A549 (cell line): ENCODE measurements at regions not wholly inside any gene's neighbourhood (a gene's known extent, or its start where the extent isn't known, plus 50 kb on each side); places are given as distances from the start of the nearest gene placed in this dataset.

Source experiments
- ATAC-seq, 2 experiments: fragments of 200-7000 bp in 1 of 2; fragments of >200 bp in 1 of 2; cut with Nextera tagmentation in 1 of 2; cut with Tn5 transposase in 1 of 2; 3 replicates each; pipeline versions ENCODE4 v1.8.0 to v1.9.1; 2018 to 2020; ENCODE audit warnings: mild to moderate bottlenecking in 1 of 2, moderate library complexity in 1 of 2
- CTCF ChIA-PET: fragments of 300-600 bp; sonication (Branson Sonifier 250); formaldehyde crosslinking; extraction: SDS; loops from one replicate; lab custom pipeline; 2021; ENCODE audit warnings: antibody characterized with exemption, inconsistent platforms; lab: Yijun Ruan, JAX
- POLR2A ChIA-PET: fragments of 350-600 bp; formaldehyde crosslinking; extraction: SDS; loops from one replicate; lab custom pipeline; 2021; ENCODE audit warnings: antibody characterized with exemption, inconsistent platforms; lab: Yijun Ruan, JAX
- DNase-seq, 2 experiments: peaks; one replicate each; pipeline versions ENCODE4 v3.0.0 to v3.0.0-alpha.2; 2011 to 2016; ENCODE audit warnings: low read depth in 1 of 2, low spot score in 1 of 2
- FAIRE-seq: peaks from 2 replicates; lab custom pipeline; 2011; peaks lifted over from hg19 to GRCh38; lab: Jason Lieb, UNC
- H3K27ac ChIP-seq, 2 experiments: fragments of >200 bp; sonication (Bioruptor Twin); formaldehyde crosslinking; 3 replicates each; pipeline ENCODE4 v1.5.1; 2016 to 2017
- H3K4me1 ChIP-seq: fragments of >200 bp; sonication (Bioruptor Twin); formaldehyde crosslinking; 3 replicates; pipeline ENCODE4 v1.6.1; 2016
- H3K4me2 ChIP-seq: fragments of >200 bp; sonication (Bioruptor Twin); formaldehyde crosslinking; 3 replicates; pipeline ENCODE4 v1.6.1; 2016
- H3K4me3 ChIP-seq: fragments of >200 bp; sonication (Bioruptor Twin); formaldehyde crosslinking; 3 replicates; pipeline ENCODE4 v1.5.1; 2016
- H3K9me3 ChIP-seq: fragments of >200 bp; sonication (Bioruptor Twin); formaldehyde crosslinking; 3 replicates; pipeline ENCODE4 v1.6.1; 2016
- ATOH8 ChIP-seq: fragments of 250-450 bp; sonication (Bioruptor Pico); IDR thresholded peaks from 2 replicates; pipeline ENCODE4 v1.5.0; 2020; ENCODE audit warnings: low read depth, mild to moderate bottlenecking, moderate library complexity
- BHLHE40 ChIP-seq: IDR thresholded peaks from 2 replicates; pipeline ENCODE4 v1.6.1; 2012; ENCODE audit warnings: low read depth, low read length, inconsistent platforms
- CHD2 ChIP-seq: fragments of 150-350 bp; IDR thresholded peaks from 2 replicates; pipeline ENCODE4 v1.6.1; 2014; ENCODE audit warnings: low read length; ENCODE audit not compliant: partially characterized antibody
- CTCF ChIP-seq: fragments of >200 bp; sonication (Bioruptor Twin); formaldehyde crosslinking; IDR thresholded peaks from 3 replicates; pipeline ENCODE4 v1.5.1; 2016
- EP300 ChIP-seq, 2 experiments: fragments of >200 bp; sonication (Bioruptor Twin); formaldehyde crosslinking; IDR thresholded peaks; 2 replicates in 1 of 2; 3 replicates in 1 of 2; pipeline ENCODE4 v1.6.1; 2016 to 2017
- FOSB ChIP-seq: fragments of 250-450 bp; sonication (Bioruptor Pico); IDR thresholded peaks from 2 replicates; pipeline ENCODE4 v1.5.0; 2020; ENCODE audit warnings: mild to moderate bottlenecking, moderate library complexity
- GATA3 ChIP-seq: IDR thresholded peaks from 2 replicates; pipeline ENCODE4 v1.6.1; 2012; ENCODE audit warnings: borderline replicate concordance
- JUN ChIP-seq, 2 experiments: fragments of >200 bp; sonication (Bioruptor Twin); formaldehyde crosslinking; IDR thresholded peaks; 2 replicates in 1 of 2; 3 replicates in 1 of 2; pipeline ENCODE4 v1.6.1; 2016 to 2017
- JUNB ChIP-seq: fragments of >200 bp; sonication (Bioruptor Twin); formaldehyde crosslinking; IDR thresholded peaks from 2 replicates; pipeline ENCODE4 v1.6.1; 2016
- KDM5A ChIP-seq: fragments of 200-600 bp; sonication (generic); IDR thresholded peaks from 2 replicates; pipeline ENCODE4 v1.6.1; 2016; ENCODE audit warnings: antibody characterized with exemption, mild to moderate bottlenecking
- MAZ ChIP-seq: fragments of 150-350 bp; IDR thresholded peaks from 2 replicates; pipeline ENCODE4 v1.6.1; 2014; ENCODE audit warnings: antibody characterized with exemption, low read depth, low read length, borderline replicate concordance
- NFE2L2 ChIP-seq: fragments of 150-350 bp; conservative IDR thresholded peaks from 2 replicates; pipeline ENCODE4 v1.6.1; 2014; ENCODE audit warnings: low read length
- PBX3 ChIP-seq: IDR thresholded peaks from 2 replicates; pipeline ENCODE4 v1.6.1; 2012
- SREBF2 ChIP-seq: fragments of 450-650 bp; IDR thresholded peaks from 2 replicates; pipeline ENCODE4 v1.6.1; 2014; ENCODE audit warnings: mild to moderate bottlenecking, moderate library complexity
- TFCP2L1 ChIP-seq: fragments of 250-450 bp; sonication (Bioruptor Pico); IDR thresholded peaks from 2 replicates; pipeline ENCODE4 v1.5.0; 2021; ENCODE audit warnings: mild to moderate bottlenecking
- ZSCAN20 ChIP-seq: fragments of 250-450 bp; sonication (Bioruptor Pico); IDR thresholded peaks from 2 replicates; pipeline ENCODE4 v1.8.0; 2022; ENCODE audit warnings: mild to moderate bottlenecking, moderate library complexity
- WGBS: methylation state at CpG from one replicate; pipeline ENCODE4 v1.1.6; 2017; ENCODE audit errors: missing lambda C conversion rate; 5-methylcytosine and 5-hydroxymethylcytosine counted together
- TF ChIP-seq, protein P1 (sequence below): IDR thresholded peaks from 2 replicates; pipeline ENCODE4 v1.6.1; 2012
- TF ChIP-seq, protein P2 (sequence below): fragments of 250-450 bp; sonication (Bioruptor Pico); IDR thresholded peaks from 2 replicates; pipeline ENCODE4 v1.5.0; 2021; ENCODE audit warnings: mild to moderate bottlenecking, moderate library complexity, borderline replicate concordance

DNA sequence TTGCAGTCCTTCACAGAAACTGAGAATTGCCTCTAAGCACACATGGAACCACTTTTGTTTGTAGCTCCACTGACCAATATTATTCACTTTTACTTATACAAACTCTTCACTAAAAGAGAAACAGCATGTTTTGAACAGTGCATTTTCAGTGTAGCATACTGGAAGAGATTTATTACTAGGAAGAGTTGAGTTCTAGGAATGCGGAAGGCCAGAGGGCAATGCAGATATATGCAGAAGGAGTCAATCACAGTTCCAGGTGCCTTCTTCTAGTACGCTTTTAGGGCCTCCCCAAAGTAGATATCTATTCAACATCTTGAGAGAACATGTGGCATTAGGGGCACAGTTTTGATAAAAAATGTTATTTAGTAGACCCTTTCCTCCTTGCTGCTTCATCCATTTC, 1654.0 kb upstream of the ZEB2 start:
- Histone ChIP-seq H3K4me2 (no peak overlapping the region), H3K9me3 (0 out of 3 replicates have a peak, but pooled peaks cover 2% of the 10 kb centered on the region), H3K27ac (no peak overlapping the region), H3K4me1 (no peaks in the 10 kb centered on the region), H3K4me3 (no peak overlapping the region)
- no peak for TF ChIP-seq PBX3
- no peak for TF ChIP-seq JUN (IDR thresholded peaks at IDR 0.05)
- TF ChIP-seq EP300 (IDR thresholded peaks at IDR 0.05), result no peak
- TF ChIP-seq CTCF, result no peak
- TF ChIP-seq ZSCAN20 (CRISPR knock-in tag), result no peak
- no peak for TF ChIP-seq ATOH8 (CRISPR knock-in tag)
- TF ChIP-seq NFE2L2, result no peak
- TF ChIP-seq MAZ, result no peak
- no peak for TF ChIP-seq CHD2
- TF ChIP-seq, protein P1, sequence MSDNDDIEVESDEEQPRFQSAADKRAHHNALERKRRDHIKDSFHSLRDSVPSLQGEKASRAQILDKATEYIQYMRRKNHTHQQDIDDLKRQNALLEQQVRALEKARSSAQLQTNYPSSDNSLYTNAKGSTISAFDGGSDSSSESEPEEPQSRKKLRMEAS, result no peak
- TF ChIP-seq BHLHE40, result no peak
- TF ChIP-seq FOSB (CRISPR knock-in tag), result no peak
- no peak for FAIRE-seq
- ATAC-seq, result no peak
- WGBS, result 75% methylated on average over 2 of the region's 2 CpGs
- no peak for DNase-seq
- CTCF ChIA-PET, result no interaction called here
- POLR2A ChIA-PET, result no interaction called here

GRCh38 chr2:146161256-146161882, 1641.5 kb upstream of the ZEB2 start:
- no peak overlapping the region for H3K4me2 ChIP-seq
- POLR2A ChIA-PET, result no interaction called here
- no peak overlapping the region for H3K27ac ChIP-seq
- H3K4me1 ChIP-seq, result no peaks in the 10 kb centered on the region
- DNase-seq (no peak), FAIRE-seq (no peak), ATAC-seq (no peak)
- H3K9me3 ChIP-seq, result no peaks in the 10 kb centered on the region
- WGBS, result 6% methylated on average over 3 of the region's 3 CpGs
- CTCF ChIA-PET, result interaction anchor here (1.0 kb wide), 1 partner anchor 25 kb away, joined by 3 read pairs; no protein-coding TSS in a partner anchor
- no peak for TF ChIP-seq SREBF2
- TF ChIP-seq, protein P2, sequence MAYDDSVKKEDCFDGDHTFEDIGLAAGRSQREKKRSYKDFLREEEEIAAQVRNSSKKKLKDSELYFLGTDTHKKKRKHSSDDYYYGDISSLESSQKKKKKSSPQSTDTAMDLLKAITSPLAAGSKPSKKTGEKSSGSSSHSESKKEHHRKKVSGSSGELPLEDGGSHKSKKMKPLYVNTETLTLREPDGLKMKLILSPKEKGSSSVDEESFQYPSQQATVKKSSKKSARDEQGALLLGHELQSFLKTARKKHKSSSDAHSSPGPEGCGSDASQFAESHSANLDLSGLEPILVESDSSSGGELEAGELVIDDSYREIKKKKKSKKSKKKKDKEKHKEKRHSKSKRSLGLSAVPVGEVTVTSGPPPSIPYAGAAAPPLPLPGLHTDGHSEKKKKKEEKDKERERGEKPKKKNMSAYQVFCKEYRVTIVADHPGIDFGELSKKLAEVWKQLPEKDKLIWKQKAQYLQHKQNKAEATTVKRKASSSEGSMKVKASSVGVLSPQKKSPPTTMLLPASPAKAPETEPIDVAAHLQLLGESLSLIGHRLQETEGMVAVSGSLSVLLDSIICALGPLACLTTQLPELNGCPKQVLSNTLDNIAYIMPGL, result no peak
- no peak for TF ChIP-seq KDM5A
- TF ChIP-seq TFCP2L1 (CRISPR knock-in tag), result no peak
- TF ChIP-seq JUNB, result no peak
- no peak for TF ChIP-seq CTCF
- no peak for TF ChIP-seq GATA3
- H3K4me3 ChIP-seq, result no peak overlapping the region
